ENCODE measurements at regions not wholly inside any gene's neighbourhood (a gene's known extent, or its start where the extent isn't known, plus 50 kb on each side); places are given as distances from the start of the nearest gene placed in this dataset.

GRCh38 chr7:81045491-81046030 lies 126.7 kb upstream of the SEMA3C start:
- TF ChIP-seq POLR2AphosphoS5 (IDR thresholded peaks at IDR 0.05; ENCODE audit: low read depth, low read length) (no peak), TAF1 (IDR thresholded peaks at IDR 0.05; ENCODE audit: borderline replicate concordance, insufficient read depth, low read length) (no peak), SIN3A (IDR thresholded peaks at IDR 0.05; ENCODE audit: borderline replicate concordance, insufficient read depth, low read length) (no peak)
- TF ChIP-seq, protein P1, sequence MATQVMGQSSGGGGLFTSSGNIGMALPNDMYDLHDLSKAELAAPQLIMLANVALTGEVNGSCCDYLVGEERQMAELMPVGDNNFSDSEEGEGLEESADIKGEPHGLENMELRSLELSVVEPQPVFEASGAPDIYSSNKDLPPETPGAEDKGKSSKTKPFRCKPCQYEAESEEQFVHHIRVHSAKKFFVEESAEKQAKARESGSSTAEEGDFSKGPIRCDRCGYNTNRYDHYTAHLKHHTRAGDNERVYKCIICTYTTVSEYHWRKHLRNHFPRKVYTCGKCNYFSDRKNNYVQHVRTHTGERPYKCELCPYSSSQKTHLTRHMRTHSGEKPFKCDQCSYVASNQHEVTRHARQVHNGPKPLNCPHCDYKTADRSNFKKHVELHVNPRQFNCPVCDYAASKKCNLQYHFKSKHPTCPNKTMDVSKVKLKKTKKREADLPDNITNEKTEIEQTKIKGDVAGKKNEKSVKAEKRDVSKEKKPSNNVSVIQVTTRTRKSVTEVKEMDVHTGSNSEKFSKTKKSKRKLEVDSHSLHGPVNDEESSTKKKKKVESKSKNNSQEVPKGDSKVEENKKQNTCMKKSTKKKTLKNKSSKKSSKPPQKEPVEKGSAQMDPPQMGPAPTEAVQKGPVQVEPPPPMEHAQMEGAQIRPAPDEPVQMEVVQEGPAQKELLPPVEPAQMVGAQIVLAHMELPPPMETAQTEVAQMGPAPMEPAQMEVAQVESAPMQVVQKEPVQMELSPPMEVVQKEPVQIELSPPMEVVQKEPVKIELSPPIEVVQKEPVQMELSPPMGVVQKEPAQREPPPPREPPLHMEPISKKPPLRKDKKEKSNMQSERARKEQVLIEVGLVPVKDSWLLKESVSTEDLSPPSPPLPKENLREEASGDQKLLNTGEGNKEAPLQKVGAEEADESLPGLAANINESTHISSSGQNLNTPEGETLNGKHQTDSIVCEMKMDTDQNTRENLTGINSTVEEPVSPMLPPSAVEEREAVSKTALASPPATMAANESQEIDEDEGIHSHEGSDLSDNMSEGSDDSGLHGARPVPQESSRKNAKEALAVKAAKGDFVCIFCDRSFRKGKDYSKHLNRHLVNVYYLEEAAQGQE (IDR thresholded peaks at IDR 0.05; ENCODE audit: insufficient read depth in 1 of 2, low read depth in 2 of 2, low read length in 2 of 2), result no peak

Measured in PFSK-1 (cell line).